ENCODE measurements at regions not wholly inside any gene's neighbourhood (a gene's known extent, or its start where the extent isn't known, plus 50 kb on each side); places are given as distances from the start of the nearest gene placed in this dataset.
"Not testable (repeated sequence)": the region's sequence is repeated elsewhere in the genome, so short reads cannot be mapped to it uniquely, and the experiment has no call there.

GRCh38 chr15:26260517-26261133, 397.5 kb upstream of the ATP10A start:
- no peak for DNase-seq (ENCODE audit: low spot score)

- DNase-seq (ENCODE audit: low spot score), result no peak
Measured at GRCh38 chr15:26259581-26259980, 396.5 kb upstream of the ATP10A start.

GRCh38 chr15:26244782-26245181, 381.7 kb upstream of the ATP10A start:
- DNase-seq (ENCODE audit: low spot score), result not testable (repeated sequence)

GRCh38 chr15:26243382-26243781, 380.3 kb upstream of the ATP10A start:
- no peak for DNase-seq (ENCODE audit: low spot score)

- no peak for DNase-seq (ENCODE audit: low spot score)
Measured at GRCh38 chr15:26242565-26243071, 379.5 kb upstream of the ATP10A start.

- DNase-seq (ENCODE audit: low spot score), result no peak
Measured at GRCh38 chr15:26235864-26236263, 372.7 kb upstream of the ATP10A start.

- DNase-seq (ENCODE audit: low spot score), result no peak
Measured at GRCh38 chr15:26234976-26235767, 372.0 kb upstream of the ATP10A start.

- DNase-seq (ENCODE audit: low spot score), result no peak
Measured at GRCh38 chr15:26232691-26233090, 369.6 kb upstream of the ATP10A start.

GRCh38 chr15:26231096-26231495, 368.0 kb upstream of the ATP10A start:
- no peak for DNase-seq (ENCODE audit: low spot score)

- DNase-seq (ENCODE audit: low spot score), result no peak
Measured at GRCh38 chr15:26224266-26224665, 361.1 kb upstream of the ATP10A start.

GRCh38 chr15:26223720-26224119, 360.6 kb upstream of the ATP10A start:
- no peak for DNase-seq (ENCODE audit: low spot score)

GRCh38 chr15:26222781-26223180, 359.7 kb upstream of the ATP10A start:
- DNase-seq (ENCODE audit: low spot score), result no peak

GRCh38 chr15:26217043-26217442, 353.9 kb upstream of the ATP10A start:
- DNase-seq (ENCODE audit: low spot score), result not testable (repeated sequence)

GRCh38 chr15:26214290-26214689, 351.2 kb upstream of the ATP10A start:
- DNase-seq (ENCODE audit: low spot score), result no peak

GRCh38 chr15:26213427-26213826, 350.3 kb upstream of the ATP10A start:
- no peak for DNase-seq (ENCODE audit: low spot score)

GRCh38 chr15:26212109-26212508, 349.0 kb upstream of the ATP10A start:
- DNase-seq (ENCODE audit: low spot score), result no peak

- DNase-seq (ENCODE audit: low spot score), result no peak
Measured at GRCh38 chr15:26210980-26211379, 347.9 kb upstream of the ATP10A start.

- no peak for DNase-seq (ENCODE audit: low spot score)
Measured at GRCh38 chr15:26201177-26201858, 338.2 kb upstream of the ATP10A start.

GRCh38 chr15:26200427-26200826, 337.3 kb upstream of the ATP10A start:
- no peak for DNase-seq (ENCODE audit: low spot score)

GRCh38 chr15:26197719-26198118, 334.6 kb upstream of the ATP10A start:
- DNase-seq (ENCODE audit: low spot score), result no peak

- DNase-seq (ENCODE audit: low spot score), result no peak
Measured at GRCh38 chr15:26197060-26197459, 333.9 kb upstream of the ATP10A start.

- DNase-seq (ENCODE audit: low spot score), result no peak
Measured at GRCh38 chr15:26191193-26191592, 328.1 kb upstream of the ATP10A start.

GRCh38 chr15:26186138-26186537, 323.0 kb upstream of the ATP10A start:
- not testable (repeated sequence) for DNase-seq (ENCODE audit: low spot score)
